ENCODE measurements at regions not wholly inside any gene's neighbourhood (a gene's known extent, or its start where the extent isn't known, plus 50 kb on each side); places are given as distances from the start of the nearest gene placed in this dataset.

- no peak for DNase-seq (ENCODE audit: low read depth in 1 of 2, low spot score in 1 of 2)
- no peak overlapping the region for H3K4me3 ChIP-seq (replicated peaks; ENCODE audit: insufficient read depth, low read length)
- no peaks in the 10 kb centered on the region for H3K27me3 ChIP-seq (ENCODE audit: insufficient read depth, poor library complexity, severe bottlenecking)
- no peak overlapping the region for H3K27ac ChIP-seq (replicated peaks)
- TF ChIP-seq GABPA (IDR thresholded peaks at IDR 0.05; ENCODE audit: low read depth) (no peak), SPI1 (IDR thresholded peaks at IDR 0.05; ENCODE audit: borderline replicate concordance, low read depth) (no peak), POLR2AphosphoS5 (IDR thresholded peaks at IDR 0.05; ENCODE audit: low read depth) (no peak)
These were observed 198.6 kb upstream of the CDH6 start for GRCh38 chr5:30994902-30995301.

DNA sequence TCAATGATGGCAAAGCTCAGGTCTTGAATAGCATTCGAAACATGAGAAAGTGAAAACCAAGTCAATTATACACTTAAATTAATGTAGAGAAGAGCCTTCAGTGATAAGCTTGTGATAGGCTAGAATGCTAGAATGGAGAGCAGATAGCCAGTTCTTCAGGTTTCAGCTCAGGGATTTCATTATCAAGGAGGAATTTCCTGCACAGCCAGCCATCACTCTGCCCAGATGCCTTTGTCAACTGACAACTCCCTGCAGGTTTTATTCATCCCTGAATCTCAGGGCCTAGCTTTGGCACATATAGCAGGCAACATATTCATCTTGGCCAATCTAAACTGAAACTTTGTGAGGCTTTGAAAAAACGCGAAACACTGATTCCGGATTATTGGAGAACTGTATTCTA, 199.3 kb upstream of the CDH6 start:
- DNase-seq (ENCODE audit: low read depth in 1 of 2, low spot score in 1 of 2): no peak
- no peak overlapping the region for H3K4me3 ChIP-seq (replicated peaks; ENCODE audit: insufficient read depth, low read length)
- H3K27ac ChIP-seq (replicated peaks): no peak overlapping the region
- TF ChIP-seq GABPA (IDR thresholded peaks at IDR 0.05; ENCODE audit: low read depth): no peak
- no peak for TF ChIP-seq CTCF (IDR thresholded peaks at IDR 0.05; ENCODE audit: insufficient read depth, low read length)
- TF ChIP-seq SPI1 (IDR thresholded peaks at IDR 0.05; ENCODE audit: borderline replicate concordance, low read depth): no peak
- TF ChIP-seq POLR2AphosphoS5 (IDR thresholded peaks at IDR 0.05; ENCODE audit: low read depth): no peak
- TF ChIP-seq, protein P1, sequence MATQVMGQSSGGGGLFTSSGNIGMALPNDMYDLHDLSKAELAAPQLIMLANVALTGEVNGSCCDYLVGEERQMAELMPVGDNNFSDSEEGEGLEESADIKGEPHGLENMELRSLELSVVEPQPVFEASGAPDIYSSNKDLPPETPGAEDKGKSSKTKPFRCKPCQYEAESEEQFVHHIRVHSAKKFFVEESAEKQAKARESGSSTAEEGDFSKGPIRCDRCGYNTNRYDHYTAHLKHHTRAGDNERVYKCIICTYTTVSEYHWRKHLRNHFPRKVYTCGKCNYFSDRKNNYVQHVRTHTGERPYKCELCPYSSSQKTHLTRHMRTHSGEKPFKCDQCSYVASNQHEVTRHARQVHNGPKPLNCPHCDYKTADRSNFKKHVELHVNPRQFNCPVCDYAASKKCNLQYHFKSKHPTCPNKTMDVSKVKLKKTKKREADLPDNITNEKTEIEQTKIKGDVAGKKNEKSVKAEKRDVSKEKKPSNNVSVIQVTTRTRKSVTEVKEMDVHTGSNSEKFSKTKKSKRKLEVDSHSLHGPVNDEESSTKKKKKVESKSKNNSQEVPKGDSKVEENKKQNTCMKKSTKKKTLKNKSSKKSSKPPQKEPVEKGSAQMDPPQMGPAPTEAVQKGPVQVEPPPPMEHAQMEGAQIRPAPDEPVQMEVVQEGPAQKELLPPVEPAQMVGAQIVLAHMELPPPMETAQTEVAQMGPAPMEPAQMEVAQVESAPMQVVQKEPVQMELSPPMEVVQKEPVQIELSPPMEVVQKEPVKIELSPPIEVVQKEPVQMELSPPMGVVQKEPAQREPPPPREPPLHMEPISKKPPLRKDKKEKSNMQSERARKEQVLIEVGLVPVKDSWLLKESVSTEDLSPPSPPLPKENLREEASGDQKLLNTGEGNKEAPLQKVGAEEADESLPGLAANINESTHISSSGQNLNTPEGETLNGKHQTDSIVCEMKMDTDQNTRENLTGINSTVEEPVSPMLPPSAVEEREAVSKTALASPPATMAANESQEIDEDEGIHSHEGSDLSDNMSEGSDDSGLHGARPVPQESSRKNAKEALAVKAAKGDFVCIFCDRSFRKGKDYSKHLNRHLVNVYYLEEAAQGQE (IDR thresholded peaks at IDR 0.05; ENCODE audit: insufficient replicate concordance, low read depth): no peak
- no peaks in the 10 kb centered on the region for H3K27me3 ChIP-seq (ENCODE audit: insufficient read depth, poor library complexity, severe bottlenecking)

DNA sequence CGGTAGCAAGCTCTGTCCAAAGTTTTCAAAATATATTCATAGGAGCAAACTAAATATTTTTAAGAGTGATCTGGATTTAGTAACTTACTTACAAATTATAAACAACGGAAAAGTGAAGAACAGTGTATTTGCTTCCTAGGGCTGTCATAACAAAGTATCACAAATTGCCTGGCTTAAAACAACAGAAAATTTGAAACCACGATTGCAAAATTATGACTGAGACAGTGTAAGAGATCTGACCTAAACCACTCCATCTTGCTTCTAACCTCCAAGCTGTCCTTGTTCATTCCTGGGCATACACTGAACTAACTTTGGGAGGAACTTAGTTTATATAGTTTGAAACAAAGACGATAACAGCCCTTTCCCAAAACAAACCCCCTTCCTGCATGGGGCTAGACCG, 202.0 kb upstream of the CDH6 start:
- no peak overlapping the region for H3K4me3 ChIP-seq (replicated peaks; ENCODE audit: insufficient read depth, low read length)
- no peak for DNase-seq (ENCODE audit: low read depth in 1 of 2, low spot score in 1 of 2)
- TF ChIP-seq SPI1 (IDR thresholded peaks at IDR 0.05; ENCODE audit: borderline replicate concordance, low read depth) (no peak), POLR2AphosphoS5 (IDR thresholded peaks at IDR 0.05; ENCODE audit: low read depth) (no peak), GABPA (IDR thresholded peaks at IDR 0.05; ENCODE audit: low read depth) (no peak), CTCF (IDR thresholded peaks at IDR 0.05; ENCODE audit: insufficient read depth, low read length) (no peak)
- TF ChIP-seq, protein P1 (IDR thresholded peaks at IDR 0.05; ENCODE audit: insufficient replicate concordance, low read depth): no peak
- H3K27me3 ChIP-seq (ENCODE audit: insufficient read depth, poor library complexity, severe bottlenecking): no peaks in the 10 kb centered on the region
- no peak overlapping the region for H3K27ac ChIP-seq (replicated peaks)

GRCh38 chr5:30981576-30981975, 211.9 kb upstream of the CDH6 start:
- Histone ChIP-seq H3K27ac (replicated peaks) (no peak overlapping the region), H3K27me3 (ENCODE audit: insufficient read depth, poor library complexity, severe bottlenecking) (no peaks in the 10 kb centered on the region), H3K4me3 (replicated peaks; ENCODE audit: insufficient read depth, low read length) (no peak overlapping the region)
- no peak for TF ChIP-seq CTCF (IDR thresholded peaks at IDR 0.05; ENCODE audit: insufficient read depth, low read length)
- TF ChIP-seq GABPA (IDR thresholded peaks at IDR 0.05; ENCODE audit: low read depth): no peak
- no peak for TF ChIP-seq POLR2AphosphoS5 (IDR thresholded peaks at IDR 0.05; ENCODE audit: low read depth)
- TF ChIP-seq SPI1 (IDR thresholded peaks at IDR 0.05; ENCODE audit: borderline replicate concordance, low read depth): no peak
- TF ChIP-seq, protein P1 (IDR thresholded peaks at IDR 0.05; ENCODE audit: insufficient replicate concordance, low read depth): no peak
- DNase-seq (ENCODE audit: low read depth in 1 of 2, low spot score in 1 of 2): no peak

Measured in HL-60 (cell line).